NCI-H460 (cell line): ENCODE measurements at regions not wholly inside any gene's neighbourhood (a gene's known extent, or its start where the extent isn't known, plus 50 kb on each side); places are given as distances from the start of the nearest gene placed in this dataset.

ENCODE experiments used
- DNase-seq: peaks from one replicate; pipeline ENCODE4 v3.0.0-alpha.2; 2016; ENCODE audit warnings: low read depth; ENCODE audit errors: extremely low read depth

GRCh38 chr12:90333939-90334338 lies 621.0 kb downstream of the CCER1 start:
- no peak for DNase-seq

GRCh38 chr12:90333424-90333823 lies 621.6 kb downstream of the CCER1 start:
- no peak for DNase-seq

DNA sequence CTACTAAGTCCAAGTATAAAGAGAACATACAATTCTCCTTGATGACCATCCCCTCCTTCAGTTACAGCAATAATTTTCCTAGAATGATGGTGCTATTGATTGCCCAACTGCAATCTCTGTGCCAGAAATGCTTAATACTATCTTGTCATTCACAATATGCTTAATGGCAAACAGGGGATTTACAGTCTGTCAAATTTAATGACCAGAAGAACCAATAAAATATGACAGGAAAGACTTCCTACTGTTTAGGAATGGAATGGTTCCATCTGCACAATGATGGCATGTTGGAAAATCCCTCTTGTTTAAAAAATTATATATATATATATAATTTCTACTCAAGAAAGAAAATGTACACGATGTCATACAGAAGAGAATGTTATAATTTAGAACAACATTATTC lies 623.2 kb downstream of the CCER1 start:
- no peak for DNase-seq

DNA sequence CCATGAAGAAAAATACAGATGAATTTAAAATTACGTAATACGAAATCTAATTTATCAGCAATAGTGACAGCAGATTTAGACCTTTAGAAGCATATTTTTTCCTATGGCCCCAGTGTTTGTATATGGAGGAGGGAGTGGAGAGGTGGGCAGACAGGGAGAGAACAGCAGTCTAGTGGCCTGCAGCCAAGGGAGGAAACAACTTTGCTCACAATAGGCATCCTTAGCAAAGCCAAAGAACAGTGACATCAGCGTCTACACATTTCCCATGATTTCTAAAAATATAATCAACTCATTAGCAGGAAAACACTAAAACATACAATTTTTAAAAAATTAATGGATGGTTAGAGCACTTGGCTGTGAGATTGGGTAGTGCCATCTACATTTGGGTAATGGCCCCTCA lies 622.6 kb upstream of the ATP2B1 start:
- no peak for DNase-seq

DNA sequence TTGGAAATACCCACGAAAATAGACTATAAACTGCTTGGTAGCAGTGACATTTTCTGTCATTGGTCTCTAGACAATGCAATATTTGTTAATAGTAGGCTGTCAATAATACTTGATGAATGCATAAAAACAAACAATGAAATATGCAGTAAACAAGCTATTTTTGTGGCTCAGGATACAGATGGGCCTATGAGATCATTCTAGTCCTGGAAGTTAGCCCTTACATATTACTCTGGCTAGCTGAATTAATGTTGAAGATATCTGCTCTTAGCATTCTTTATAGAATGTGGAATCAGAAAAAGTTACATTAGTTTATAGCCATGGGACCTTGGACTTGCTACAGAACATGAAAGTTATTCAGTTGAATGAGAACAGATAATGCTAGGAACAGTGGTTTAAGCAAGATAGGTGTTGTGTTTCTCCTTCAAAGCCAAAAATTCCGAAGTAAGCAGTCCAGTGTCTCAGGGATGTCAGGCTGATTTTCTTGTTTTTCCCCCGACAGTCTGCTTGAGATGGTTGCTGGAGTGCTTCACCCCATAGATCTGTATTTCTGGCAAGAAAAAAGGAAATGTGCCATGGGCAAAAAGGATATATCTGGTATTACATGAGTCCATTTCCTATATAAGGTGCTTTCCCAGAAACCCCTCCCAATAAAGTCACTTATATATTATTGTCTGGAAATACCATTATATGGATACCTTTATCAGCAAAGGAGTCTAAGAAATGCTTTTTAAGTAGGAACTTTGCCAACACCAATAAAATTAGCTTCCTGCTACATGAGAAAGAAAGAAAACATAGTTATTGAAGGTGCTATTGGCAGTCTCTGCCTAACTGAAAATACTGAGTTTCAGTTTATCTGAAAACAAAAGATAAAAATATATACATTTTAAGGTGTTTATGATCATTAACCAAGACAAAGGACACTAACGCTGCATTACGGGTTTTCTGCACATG lies 619.4 kb upstream of the ATP2B1 start:
- no peak for DNase-seq

DNA sequence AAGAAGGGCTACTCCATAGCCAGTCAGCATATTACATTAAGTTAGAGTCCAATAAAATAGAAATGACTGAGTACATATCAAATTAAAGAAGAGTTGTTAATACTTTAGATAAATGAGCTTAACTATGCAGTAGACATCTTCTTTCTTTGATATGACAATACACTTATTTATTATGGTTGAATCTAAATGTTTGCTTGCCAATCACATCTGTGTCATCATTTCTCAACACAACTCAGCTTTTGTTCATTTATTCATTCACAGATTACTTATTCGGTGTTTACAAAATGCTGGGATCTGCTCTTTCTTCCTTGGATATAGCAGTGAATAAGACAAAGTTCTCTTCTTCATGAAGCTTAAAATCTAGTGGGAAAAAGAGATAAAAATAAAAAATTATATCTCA lies 614.6 kb upstream of the ATP2B1 start:
- DNase-seq, result no peak

DNA sequence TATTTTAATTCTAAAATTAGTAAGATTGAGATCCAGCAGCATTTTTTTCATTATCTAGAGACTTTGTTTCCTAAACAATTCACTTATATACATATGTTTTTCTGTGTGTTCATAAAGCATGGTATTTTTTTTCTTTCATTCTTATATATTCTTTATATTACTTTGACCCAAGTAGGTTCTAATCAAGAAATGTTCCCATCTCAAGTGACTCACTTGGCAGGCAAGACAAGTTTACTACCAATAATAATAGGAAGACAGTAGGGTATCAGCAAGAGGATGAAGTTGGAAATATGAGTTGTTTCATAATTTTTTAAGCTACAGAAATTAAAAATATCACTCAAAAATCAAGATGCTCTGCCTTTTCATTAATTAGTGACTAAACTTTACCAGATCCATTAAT lies 613.4 kb upstream of the ATP2B1 start:
- no peak for DNase-seq

DNA sequence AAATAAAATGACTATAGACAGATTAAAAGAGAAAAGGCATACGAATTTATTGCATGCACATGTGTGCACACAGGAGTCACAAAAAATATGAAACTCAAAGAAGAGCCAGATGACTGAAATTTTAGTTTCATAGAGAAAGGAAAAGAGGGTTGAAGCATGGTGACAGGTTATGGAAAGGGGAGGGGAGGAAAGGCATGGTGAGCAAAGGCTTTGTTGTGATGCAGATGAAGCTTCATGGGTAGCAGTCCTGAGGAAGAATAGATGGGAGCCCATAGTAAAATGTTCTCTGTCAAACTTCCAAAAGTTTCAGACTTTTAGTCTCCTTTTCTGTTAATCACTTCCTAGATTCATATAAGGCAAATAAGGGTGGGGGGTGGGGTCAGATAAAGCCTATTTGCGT lies 612.7 kb upstream of the ATP2B1 start:
- DNase-seq, result no peak

- DNase-seq, result no peak
Observed at GRCh38 chr12:90311561-90311960, 602.9 kb upstream of the ATP2B1 start.

- DNase-seq, result no peak
Observed at GRCh38 chr12:90305379-90305778, 596.7 kb upstream of the ATP2B1 start.

DNA sequence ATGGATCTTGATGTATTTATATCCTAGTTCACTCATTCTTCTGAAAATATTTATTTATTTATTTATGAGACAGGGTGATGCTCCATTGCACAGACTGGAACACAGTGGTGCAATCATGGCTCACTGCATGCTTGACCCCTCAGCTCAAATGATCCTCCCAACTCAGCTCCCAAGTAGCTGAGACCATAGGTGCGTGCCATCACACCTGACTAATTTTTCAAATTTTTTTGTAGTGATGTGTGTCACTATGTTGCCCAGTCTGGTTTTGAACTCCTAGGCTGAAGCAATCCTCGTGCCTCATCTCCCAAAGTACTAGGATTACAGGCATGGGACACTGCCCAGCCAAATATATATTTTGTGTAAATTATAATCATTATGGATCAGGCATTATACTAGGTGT lies 595.6 kb upstream of the ATP2B1 start:
- DNase-seq, result no peak

DNA sequence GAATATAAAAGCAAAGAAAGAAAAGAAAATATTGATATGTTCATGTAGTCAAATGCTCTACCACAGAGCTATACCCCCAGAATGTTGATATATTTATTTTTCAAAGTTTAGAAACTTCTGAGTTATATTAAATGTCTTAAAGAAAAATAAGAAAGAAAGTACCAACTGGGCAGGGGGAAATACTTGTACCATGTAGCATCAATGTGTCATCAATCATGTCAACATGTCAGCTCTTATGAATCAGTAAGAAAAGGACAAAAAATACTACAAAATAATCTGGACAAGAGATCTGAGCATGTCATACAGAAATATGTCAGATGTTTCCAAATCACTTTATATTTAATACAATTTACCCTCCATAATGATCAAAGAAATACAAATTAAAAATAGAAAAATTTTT lies 595.1 kb upstream of the ATP2B1 start:
- no peak for DNase-seq

GRCh38 chr12:90301561-90302133 lies 593.0 kb upstream of the ATP2B1 start:
- no peak for DNase-seq

GRCh38 chr12:90301095-90301494 lies 592.5 kb upstream of the ATP2B1 start:
- DNase-seq, result no peak

GRCh38 chr12:90299666-90300065 lies 591.0 kb upstream of the ATP2B1 start:
- DNase-seq, result no peak

DNA sequence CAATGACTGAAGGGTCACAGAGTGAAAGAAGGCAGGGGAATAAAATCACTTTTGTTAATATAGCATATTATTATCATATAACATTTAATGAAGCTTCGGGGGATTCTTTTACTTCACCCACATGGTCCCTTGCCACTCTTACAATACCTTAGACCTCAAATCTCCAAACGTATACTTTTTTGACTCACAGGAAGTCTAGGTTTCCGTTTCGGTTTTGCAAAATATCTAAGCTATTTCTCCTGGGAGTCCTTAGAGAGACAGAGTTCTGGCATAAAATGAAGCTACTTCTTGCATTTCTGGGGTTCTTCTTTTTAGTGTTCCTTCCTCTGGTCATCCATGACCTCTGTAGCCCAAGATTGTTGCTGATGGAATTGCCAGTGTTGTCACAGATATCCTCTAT lies 590.5 kb upstream of the ATP2B1 start:
- DNase-seq, result no peak

GRCh38 chr12:90298289-90298948 lies 589.8 kb upstream of the ATP2B1 start:
- DNase-seq, result no peak

- DNase-seq, result no peak
Observed at GRCh38 chr12:90295858-90296257, 587.2 kb upstream of the ATP2B1 start.

DNA sequence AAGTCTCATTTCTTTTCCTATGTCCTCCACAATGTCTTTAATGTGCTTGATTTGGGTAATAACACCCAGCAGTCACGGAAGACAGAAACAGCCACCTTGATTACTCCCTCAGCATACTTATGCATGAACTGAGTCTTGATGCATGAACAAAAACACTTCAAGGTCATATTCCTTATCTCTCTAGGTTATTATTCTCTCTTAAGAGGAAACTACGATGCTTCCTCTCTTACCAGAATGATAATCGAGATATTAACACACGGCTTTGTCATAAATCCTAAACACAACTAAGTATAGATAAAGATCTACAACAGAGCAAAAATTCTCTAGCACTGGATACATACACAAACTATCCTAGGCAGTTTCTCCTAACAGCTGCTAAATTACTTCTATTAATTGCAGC lies 583.5 kb upstream of the ATP2B1 start:
- DNase-seq, result no peak

- no peak for DNase-seq
Observed at GRCh38 chr12:90290980-90291975, 582.6 kb upstream of the ATP2B1 start.

- no peak for DNase-seq
Observed at GRCh38 chr12:90287585-90287984, 578.9 kb upstream of the ATP2B1 start.
